ENCODE measurements at regions not wholly inside any gene's neighbourhood (a gene's known extent, or its start where the extent isn't known, plus 50 kb on each side); places are given as distances from the start of the nearest gene placed in this dataset.

- H3K79me2 ChIP-seq (ENCODE audit: control insufficient read depth, insufficient read depth, low read length) = no peaks in the 10 kb centered on the region
- TF ChIP-seq CTCF (IDR thresholded peaks at IDR 0.05; ENCODE audit: extremely low read depth in 1 of 2, insufficient read depth in 1 of 2, low read depth in 1 of 2, low read length in 2 of 2) = no peak
- no peak for TF ChIP-seq POLR2AphosphoS5 (IDR thresholded peaks at IDR 0.05; ENCODE audit: insufficient read depth, low read depth, low read length)
- TF ChIP-seq EZH2 (IDR thresholded peaks at IDR 0.05; ENCODE audit: borderline replicate concordance, low read depth, low read length, severe bottlenecking) = no peak
- no peak for TF ChIP-seq POLR2A (IDR thresholded peaks at IDR 0.05; ENCODE audit: low read depth, low read length)
- TF ChIP-seq GATA2 (IDR thresholded peaks at IDR 0.05; ENCODE audit: insufficient read depth, insufficient read length, low read depth, low read length) = no peak
- no peaks in the 10 kb centered on the region for H3K36me3 ChIP-seq (ENCODE audit: control insufficient read depth in 2 of 2, extremely low read depth in 1 of 2, insufficient read depth in 2 of 2, low read length in 2 of 2)
- no peak overlapping the region for H3K27ac ChIP-seq (ENCODE audit: insufficient read depth, low read depth, low read length)
- H3K9ac ChIP-seq (replicated peaks; ENCODE audit: extremely low read depth, insufficient read depth, low read length) = no peak overlapping the region
- H2AFZ ChIP-seq (ENCODE audit: low read depth, low read length) = no peak overlapping the region
- no peak overlapping the region for H3K4me3 ChIP-seq (replicated peaks in 1 of 3; ENCODE audit: insufficient read depth in 1 of 3, low read depth in 1 of 3, low read length in 3 of 3)
- no TSS peak for BruUV-seq (replicated peaks)
- DNase-seq (ENCODE audit: low read depth, low spot score) = no peak
- H3K9me1 ChIP-seq (replicated peaks; ENCODE audit: control insufficient read depth, extremely low read depth, insufficient read depth, low read length) = no peaks in the 10 kb centered on the region
- H3K4me2 ChIP-seq (ENCODE audit: insufficient read depth, low read length) = no peak overlapping the region
- no peaks in the 10 kb centered on the region for H3K4me1 ChIP-seq (ENCODE audit: control insufficient read depth, extremely low read depth, insufficient read depth, low read length)
- peaks cover 0 to 5% of the 10 kb centered on the region in 2 experiments for H3K27me3 ChIP-seq (ENCODE audit: control insufficient read depth in 2 of 2, insufficient read depth in 2 of 2, low read length in 2 of 2)
- no peak for FAIRE-seq
- dilution Hi-C loops (cut with MboI; ENCODE audit: extremely low pct_ligation_motif_present, low sequenced_read_pairs) (no loop called here), intact Hi-C loops (cut with micrococcal nuclease) (no loop called here)
- ChIA-PET POLR2A (no interaction called here), CTCF (no interaction called here)
- H4K20me1 ChIP-seq (replicated peaks; ENCODE audit: control insufficient read depth, extremely low read depth, insufficient read depth, low read length) = no peaks in the 10 kb centered on the region
- no peaks in the 10 kb centered on the region for H3K9me3 ChIP-seq (replicated peaks; ENCODE audit: control insufficient read depth, insufficient read depth, low read length)
Measured at GRCh38 chr10:10587744-10588393, 429.8 kb upstream of the CELF2 start.

Data from endothelial cell of umbilical vein (primary cell).